GM23338 (cell line): ENCODE measurements at regions not wholly inside any gene's neighbourhood (a gene's known extent, or its start where the extent isn't known, plus 50 kb on each side); places are given as distances from the start of the nearest gene placed in this dataset.

ENCODE experiments used
- ATAC-seq: fragments of 200-7000 bp; cut with Tn5 transposase; 3 replicates; pipeline ENCODE4 v1.9.1; 2020
- DNase-seq: peaks from one replicate; pipeline ENCODE4 v3.0.0-alpha.2; 2015; ENCODE audit warnings: low spot score
- H2AFZ ChIP-seq: fragments of 200-600 bp; sonication (generic); 2 replicates; pipeline ENCODE4 v1.8.0; 2016; ENCODE audit warnings: antibody characterized with exemption, mild to moderate bottlenecking, moderate library complexity
- H3F3A ChIP-seq: fragments of 200-600 bp; sonication (generic); replicated peaks from 2 replicates; pipeline ENCODE4 v1.8.0; 2017; ENCODE audit warnings: antibody characterized with exemption, mixed run types, low read depth
- H3K27ac ChIP-seq: fragments of 200-600 bp; sonication (generic); 2 replicates; pipeline ENCODE4 v1.6.1; 2016; ENCODE audit warnings: low read depth
- H3K27me3 ChIP-seq: fragments of 200-600 bp; sonication (generic); 2 replicates; pipeline ENCODE4 v1.8.0; 2016; ENCODE audit warnings: mild to moderate bottlenecking, mixed run types, moderate library complexity; ENCODE audit not compliant: insufficient read depth
- H3K36me3 ChIP-seq: fragments of 200-600 bp; sonication (generic); 2 replicates; pipeline ENCODE4 v1.8.0; 2016; ENCODE audit warnings: mild to moderate bottlenecking; ENCODE audit not compliant: insufficient read depth
- H3K4me1 ChIP-seq: fragments of 200-600 bp; sonication (generic); 2 replicates; pipeline ENCODE4 v1.8.0; 2016; ENCODE audit warnings: mild to moderate bottlenecking, moderate library complexity; ENCODE audit not compliant: insufficient read depth
- H3K4me2 ChIP-seq: fragments of 200-600 bp; sonication (generic); 2 replicates; pipeline ENCODE4 v1.7.1; 2017; ENCODE audit warnings: mixed run types
- H3K4me3 ChIP-seq: fragments of 200-600 bp; sonication (generic); 2 replicates; pipeline ENCODE4 v1.6.1; 2016; ENCODE audit warnings: mixed run types
- H3K79me2 ChIP-seq: fragments of 200-600 bp; sonication (generic); replicated peaks from 2 replicates; pipeline ENCODE4 v1.8.0; 2017; ENCODE audit warnings: mild to moderate bottlenecking; ENCODE audit not compliant: insufficient read depth
- H3K9me2 ChIP-seq: fragments of 200-600 bp; sonication (generic); 2 replicates; pipeline ENCODE4 v1.8.0; 2017; ENCODE audit not compliant: insufficient read depth
- H4K20me1 ChIP-seq: fragments of 200-600 bp; sonication (generic); replicated peaks from 2 replicates; pipeline ENCODE4 v1.8.0; 2017; ENCODE audit warnings: mild to moderate bottlenecking; ENCODE audit not compliant: insufficient read depth
- H3K27ac Mint-ChIP-seq: 2 replicates; pipeline ENCODE4 v1.8.0; 2020; ENCODE audit warnings: inconsistent platforms, mild to moderate bottlenecking, moderate library complexity, mixed read lengths
- H3K27me3 Mint-ChIP-seq: 3 replicates; pipeline ENCODE4 v1.8.0; 2022; ENCODE audit warnings: low read depth, mild to moderate bottlenecking, moderate library complexity, mixed read lengths, inconsistent platforms; ENCODE audit not compliant: insufficient read depth, poor library complexity
- H3K36me3 Mint-ChIP-seq: 3 replicates; pipeline ENCODE4 v1.8.0; 2021; ENCODE audit warnings: low read depth, mild to moderate bottlenecking, inconsistent platforms, moderate library complexity, mixed read lengths
- H3K4me1 Mint-ChIP-seq: 3 replicates; pipeline ENCODE4 v1.8.0; 2020; ENCODE audit warnings: mild to moderate bottlenecking, inconsistent platforms, mixed read lengths
- H3K4me3 Mint-ChIP-seq: 3 replicates; pipeline ENCODE4 v1.8.0; 2021; ENCODE audit warnings: moderate library complexity, mild to moderate bottlenecking, inconsistent platforms, mixed read lengths
- H3K9me3 Mint-ChIP-seq: 3 replicates; pipeline ENCODE4 v1.8.0; 2020; ENCODE audit warnings: moderate library complexity, mild to moderate bottlenecking, inconsistent platforms, mixed read lengths
- CREB1 ChIP-seq: fragments of 250-450 bp; sonication (Bioruptor Pico); IDR thresholded peaks from 2 replicates; pipeline ENCODE4 v1.5.0; 2020; ENCODE audit warnings: low read depth, mild to moderate bottlenecking, moderate library complexity
- EZH2 ChIP-seq: fragments of 200-600 bp; sonication (generic); IDR thresholded peaks from one replicate; pipeline ENCODE4 v1.8.0; 2017; ENCODE audit warnings: antibody characterized with exemption, mild to moderate bottlenecking, low read depth; ENCODE audit not compliant: unreplicated experiment
- EZH2phosphoT487 ChIP-seq: fragments of 200-600 bp; sonication (generic); IDR thresholded peaks from one replicate; pipeline ENCODE4 v1.8.1; 2018; ENCODE audit warnings: antibody characterized with exemption; ENCODE audit not compliant: unreplicated experiment
- JUNB ChIP-seq: IDR thresholded peaks from one replicate; pipeline ENCODE4 v1.6.1; 2016; ENCODE audit warnings: antibody characterized with exemption; ENCODE audit not compliant: unreplicated experiment
- NANOG ChIP-seq: IDR thresholded peaks from 2 replicates; pipeline ENCODE4 v1.6.1; 2016; ENCODE audit warnings: antibody characterized with exemption, borderline replicate concordance
- POLR2AphosphoS5 ChIP-seq: IDR thresholded peaks from 2 replicates; pipeline ENCODE4 v1.6.1; 2016; ENCODE audit warnings: antibody characterized with exemption, low read depth
- STAT1 ChIP-seq: IDR thresholded peaks from one replicate; pipeline ENCODE4 v1.6.1; 2016; ENCODE audit warnings: antibody characterized with exemption; ENCODE audit not compliant: unreplicated experiment
- ZNF114 ChIP-seq: fragments of 250-450 bp; sonication (Bioruptor Pico); IDR thresholded peaks from 2 replicates; pipeline ENCODE4 v1.5.0; 2020; ENCODE audit warnings: mild to moderate bottlenecking, moderate library complexity
- ZNF331 ChIP-seq: fragments of 250-450 bp; sonication (Bioruptor Pico); IDR thresholded peaks from 2 replicates; pipeline ENCODE4 v1.5.0; 2020; ENCODE audit warnings: low read depth, mild to moderate bottlenecking, moderate library complexity
- TF ChIP-seq, protein P1 (sequence below), 2 experiments: fragments of 200-600 bp in 1 of 2; sonication (generic) in 1 of 2; conservative IDR thresholded peaks; 2 replicates each; pipeline versions ENCODE4 v1.5.1 to v1.6.1; 2016 to 2017; ENCODE audit warnings: antibody characterized with exemption in 2 of 2, low read depth in 2 of 2, mild to moderate bottlenecking in 2 of 2, moderate library complexity in 1 of 2
- TF ChIP-seq, protein P2 (sequence below): fragments of 250-450 bp; sonication (Bioruptor Pico); IDR thresholded peaks from 2 replicates; pipeline ENCODE4 v1.5.0; 2020; ENCODE audit warnings: mild to moderate bottlenecking, moderate library complexity
- TF ChIP-seq, protein P3 (sequence below): IDR thresholded peaks from one replicate; pipeline ENCODE4 v1.6.1; 2018; ENCODE audit warnings: antibody characterized with exemption; ENCODE audit not compliant: unreplicated experiment
- TF ChIP-seq, protein P4 (sequence below): IDR thresholded peaks from 2 replicates; pipeline ENCODE4 v1.6.1; 2016; ENCODE audit warnings: antibody characterized with exemption

- no peak overlapping the region for H3K27ac Mint-ChIP-seq
- H3F3A ChIP-seq, result no peaks in the 10 kb centered on the region
- no peaks in the 10 kb centered on the region for H3K4me1 ChIP-seq
- no peaks in the 10 kb centered on the region for H3K36me3 ChIP-seq
- DNase-seq, result no peak
- no peaks in the 10 kb centered on the region for H3K9me2 ChIP-seq
- no peak overlapping the region for H3K4me3 Mint-ChIP-seq
- no peaks in the 10 kb centered on the region for H3K79me2 ChIP-seq
- ATAC-seq, result no peak
- no peaks in the 10 kb centered on the region for H3K36me3 Mint-ChIP-seq
- H3K4me3 ChIP-seq, result no peak overlapping the region
- H2AFZ ChIP-seq, result no peak overlapping the region
- TF ChIP-seq EZH2 (no peak), NANOG (no peak), STAT1 (no peak), ZNF114 (no peak), EZH2phosphoT487 (no peak), JUNB (no peak), CREB1 (CRISPR knock-in tag) (no peak), ZNF331 (no peak), POLR2AphosphoS5 (no peak)
- TF ChIP-seq, protein P1, sequence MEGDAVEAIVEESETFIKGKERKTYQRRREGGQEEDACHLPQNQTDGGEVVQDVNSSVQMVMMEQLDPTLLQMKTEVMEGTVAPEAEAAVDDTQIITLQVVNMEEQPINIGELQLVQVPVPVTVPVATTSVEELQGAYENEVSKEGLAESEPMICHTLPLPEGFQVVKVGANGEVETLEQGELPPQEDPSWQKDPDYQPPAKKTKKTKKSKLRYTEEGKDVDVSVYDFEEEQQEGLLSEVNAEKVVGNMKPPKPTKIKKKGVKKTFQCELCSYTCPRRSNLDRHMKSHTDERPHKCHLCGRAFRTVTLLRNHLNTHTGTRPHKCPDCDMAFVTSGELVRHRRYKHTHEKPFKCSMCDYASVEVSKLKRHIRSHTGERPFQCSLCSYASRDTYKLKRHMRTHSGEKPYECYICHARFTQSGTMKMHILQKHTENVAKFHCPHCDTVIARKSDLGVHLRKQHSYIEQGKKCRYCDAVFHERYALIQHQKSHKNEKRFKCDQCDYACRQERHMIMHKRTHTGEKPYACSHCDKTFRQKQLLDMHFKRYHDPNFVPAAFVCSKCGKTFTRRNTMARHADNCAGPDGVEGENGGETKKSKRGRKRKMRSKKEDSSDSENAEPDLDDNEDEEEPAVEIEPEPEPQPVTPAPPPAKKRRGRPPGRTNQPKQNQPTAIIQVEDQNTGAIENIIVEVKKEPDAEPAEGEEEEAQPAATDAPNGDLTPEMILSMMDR (conservative IDR thresholded peaks at IDR 0.05; ENCODE audit: low read depth in 2 of 2), result no peak
- TF ChIP-seq, protein P2, sequence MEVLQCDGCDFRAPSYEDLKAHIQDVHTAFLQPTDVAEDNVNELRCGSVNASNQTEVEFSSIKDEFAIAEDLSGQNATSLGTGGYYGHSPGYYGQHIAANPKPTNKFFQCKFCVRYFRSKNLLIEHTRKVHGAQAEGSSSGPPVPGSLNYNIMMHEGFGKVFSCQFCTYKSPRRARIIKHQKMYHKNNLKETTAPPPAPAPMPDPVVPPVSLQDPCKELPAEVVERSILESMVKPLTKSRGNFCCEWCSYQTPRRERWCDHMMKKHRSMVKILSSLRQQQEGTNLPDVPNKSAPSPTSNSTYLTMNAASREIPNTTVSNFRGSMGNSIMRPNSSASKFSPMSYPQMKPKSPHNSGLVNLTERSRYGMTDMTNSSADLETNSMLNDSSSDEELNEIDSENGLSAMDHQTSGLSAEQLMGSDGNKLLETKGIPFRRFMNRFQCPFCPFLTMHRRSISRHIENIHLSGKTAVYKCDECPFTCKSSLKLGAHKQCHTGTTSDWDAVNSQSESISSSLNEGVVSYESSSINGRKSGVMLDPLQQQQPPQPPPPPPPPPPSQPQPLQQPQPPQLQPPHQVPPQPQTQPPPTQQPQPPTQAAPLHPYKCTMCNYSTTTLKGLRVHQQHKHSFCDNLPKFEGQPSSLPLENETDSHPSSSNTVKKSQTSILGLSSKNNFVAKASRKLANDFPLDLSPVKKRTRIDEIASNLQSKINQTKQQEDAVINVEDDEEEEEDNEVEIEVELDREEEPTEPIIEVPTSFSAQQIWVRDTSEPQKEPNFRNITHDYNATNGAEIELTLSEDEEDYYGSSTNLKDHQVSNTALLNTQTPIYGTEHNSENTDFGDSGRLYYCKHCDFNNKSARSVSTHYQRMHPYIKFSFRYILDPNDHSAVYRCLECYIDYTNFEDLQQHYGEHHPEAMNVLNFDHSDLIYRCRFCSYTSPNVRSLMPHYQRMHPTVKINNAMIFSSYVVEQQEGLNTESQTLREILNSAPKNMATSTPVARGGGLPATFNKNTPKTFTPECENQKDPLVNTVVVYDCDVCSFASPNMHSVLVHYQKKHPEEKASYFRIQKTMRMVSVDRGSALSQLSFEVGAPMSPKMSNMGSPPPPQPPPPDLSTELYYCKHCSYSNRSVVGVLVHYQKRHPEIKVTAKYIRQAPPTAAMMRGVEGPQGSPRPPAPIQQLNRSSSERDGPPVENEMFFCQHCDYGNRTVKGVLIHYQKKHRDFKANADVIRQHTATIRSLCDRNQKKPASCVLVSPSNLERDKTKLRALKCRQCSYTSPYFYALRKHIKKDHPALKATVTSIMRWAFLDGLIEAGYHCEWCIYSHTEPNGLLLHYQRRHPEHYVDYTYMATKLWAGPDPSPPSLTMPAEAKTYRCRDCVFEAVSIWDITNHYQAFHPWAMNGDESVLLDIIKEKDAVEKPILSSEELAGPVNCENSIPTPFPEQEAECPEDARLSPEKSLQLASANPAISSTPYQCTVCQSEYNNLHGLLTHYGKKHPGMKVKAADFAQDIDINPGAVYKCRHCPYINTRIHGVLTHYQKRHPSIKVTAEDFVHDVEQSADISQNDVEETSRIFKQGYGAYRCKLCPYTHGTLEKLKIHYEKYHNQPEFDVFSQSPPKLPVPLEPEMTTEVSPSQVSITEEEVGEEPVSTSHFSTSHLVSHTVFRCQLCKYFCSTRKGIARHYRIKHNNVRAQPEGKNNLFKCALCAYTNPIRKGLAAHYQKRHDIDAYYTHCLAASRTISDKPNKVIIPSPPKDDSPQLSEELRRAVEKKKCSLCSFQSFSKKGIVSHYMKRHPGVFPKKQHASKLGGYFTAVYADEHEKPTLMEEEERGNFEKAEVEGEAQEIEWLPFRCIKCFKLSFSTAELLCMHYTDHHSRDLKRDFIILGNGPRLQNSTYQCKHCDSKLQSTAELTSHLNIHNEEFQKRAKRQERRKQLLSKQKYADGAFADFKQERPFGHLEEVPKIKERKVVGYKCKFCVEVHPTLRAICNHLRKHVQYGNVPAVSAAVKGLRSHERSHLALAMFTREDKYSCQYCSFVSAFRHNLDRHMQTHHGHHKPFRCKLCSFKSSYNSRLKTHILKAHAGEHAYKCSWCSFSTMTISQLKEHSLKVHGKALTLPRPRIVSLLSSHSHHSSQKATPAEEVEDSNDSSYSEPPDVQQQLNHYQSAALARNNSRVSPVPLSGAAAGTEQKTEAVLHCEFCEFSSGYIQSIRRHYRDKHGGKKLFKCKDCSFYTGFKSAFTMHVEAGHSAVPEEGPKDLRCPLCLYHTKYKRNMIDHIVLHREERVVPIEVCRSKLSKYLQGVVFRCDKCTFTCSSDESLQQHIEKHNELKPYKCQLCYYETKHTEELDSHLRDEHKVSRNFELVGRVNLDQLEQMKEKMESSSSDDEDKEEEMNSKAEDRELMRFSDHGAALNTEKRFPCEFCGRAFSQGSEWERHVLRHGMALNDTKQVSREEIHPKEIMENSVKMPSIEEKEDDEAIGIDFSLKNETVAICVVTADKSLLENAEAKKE (CRISPR knock-in tag), result no peak
- TF ChIP-seq, protein P3, sequence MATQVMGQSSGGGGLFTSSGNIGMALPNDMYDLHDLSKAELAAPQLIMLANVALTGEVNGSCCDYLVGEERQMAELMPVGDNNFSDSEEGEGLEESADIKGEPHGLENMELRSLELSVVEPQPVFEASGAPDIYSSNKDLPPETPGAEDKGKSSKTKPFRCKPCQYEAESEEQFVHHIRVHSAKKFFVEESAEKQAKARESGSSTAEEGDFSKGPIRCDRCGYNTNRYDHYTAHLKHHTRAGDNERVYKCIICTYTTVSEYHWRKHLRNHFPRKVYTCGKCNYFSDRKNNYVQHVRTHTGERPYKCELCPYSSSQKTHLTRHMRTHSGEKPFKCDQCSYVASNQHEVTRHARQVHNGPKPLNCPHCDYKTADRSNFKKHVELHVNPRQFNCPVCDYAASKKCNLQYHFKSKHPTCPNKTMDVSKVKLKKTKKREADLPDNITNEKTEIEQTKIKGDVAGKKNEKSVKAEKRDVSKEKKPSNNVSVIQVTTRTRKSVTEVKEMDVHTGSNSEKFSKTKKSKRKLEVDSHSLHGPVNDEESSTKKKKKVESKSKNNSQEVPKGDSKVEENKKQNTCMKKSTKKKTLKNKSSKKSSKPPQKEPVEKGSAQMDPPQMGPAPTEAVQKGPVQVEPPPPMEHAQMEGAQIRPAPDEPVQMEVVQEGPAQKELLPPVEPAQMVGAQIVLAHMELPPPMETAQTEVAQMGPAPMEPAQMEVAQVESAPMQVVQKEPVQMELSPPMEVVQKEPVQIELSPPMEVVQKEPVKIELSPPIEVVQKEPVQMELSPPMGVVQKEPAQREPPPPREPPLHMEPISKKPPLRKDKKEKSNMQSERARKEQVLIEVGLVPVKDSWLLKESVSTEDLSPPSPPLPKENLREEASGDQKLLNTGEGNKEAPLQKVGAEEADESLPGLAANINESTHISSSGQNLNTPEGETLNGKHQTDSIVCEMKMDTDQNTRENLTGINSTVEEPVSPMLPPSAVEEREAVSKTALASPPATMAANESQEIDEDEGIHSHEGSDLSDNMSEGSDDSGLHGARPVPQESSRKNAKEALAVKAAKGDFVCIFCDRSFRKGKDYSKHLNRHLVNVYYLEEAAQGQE, result no peak
- TF ChIP-seq, protein P4, sequence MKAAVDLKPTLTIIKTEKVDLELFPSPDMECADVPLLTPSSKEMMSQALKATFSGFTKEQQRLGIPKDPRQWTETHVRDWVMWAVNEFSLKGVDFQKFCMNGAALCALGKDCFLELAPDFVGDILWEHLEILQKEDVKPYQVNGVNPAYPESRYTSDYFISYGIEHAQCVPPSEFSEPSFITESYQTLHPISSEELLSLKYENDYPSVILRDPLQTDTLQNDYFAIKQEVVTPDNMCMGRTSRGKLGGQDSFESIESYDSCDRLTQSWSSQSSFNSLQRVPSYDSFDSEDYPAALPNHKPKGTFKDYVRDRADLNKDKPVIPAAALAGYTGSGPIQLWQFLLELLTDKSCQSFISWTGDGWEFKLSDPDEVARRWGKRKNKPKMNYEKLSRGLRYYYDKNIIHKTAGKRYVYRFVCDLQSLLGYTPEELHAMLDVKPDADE, result no peak
- H4K20me1 ChIP-seq, result no peaks in the 10 kb centered on the region
- no peaks in the 10 kb centered on the region for H3K27me3 Mint-ChIP-seq
- no peak overlapping the region for H3K27ac ChIP-seq
- peaks cover 3% of the 10 kb centered on the region; the same call in 1 of the 3 replicates for H3K9me3 Mint-ChIP-seq
- H3K4me2 ChIP-seq, result no peak overlapping the region
- peaks cover 7% of the 10 kb centered on the region; the same call in 2 of the 3 replicates for H3K4me1 Mint-ChIP-seq
- H3K27me3 ChIP-seq, result no peaks in the 10 kb centered on the region
Observed at GRCh38 chrX:3550871-3551270, 162.6 kb downstream of the PRKX start.
